ENCODE measurements at regions not wholly inside any gene's neighbourhood (a gene's known extent, or its start where the extent isn't known, plus 50 kb on each side); places are given as distances from the start of the nearest gene placed in this dataset.

DNA sequence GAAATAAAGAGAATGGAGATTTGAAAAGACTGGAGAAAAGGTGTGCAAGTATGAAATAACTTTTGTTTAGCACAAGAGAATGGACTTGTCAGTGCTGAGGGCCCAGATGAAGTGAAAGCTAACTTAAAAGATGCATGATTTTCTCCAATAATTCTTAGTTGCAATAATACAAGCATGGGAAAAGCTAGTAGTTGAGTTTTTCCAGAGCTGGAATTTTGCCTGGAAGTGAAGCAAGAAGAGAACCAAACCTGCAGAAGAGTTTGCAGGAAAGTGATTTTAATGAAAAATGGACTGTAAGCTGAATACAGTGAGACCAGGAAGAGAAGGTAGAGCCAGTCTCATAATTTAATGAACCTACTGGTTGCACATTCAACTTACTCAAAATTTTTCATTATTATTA lies 69.3 kb upstream of the FSCB start:
- no peaks in the 10 kb centered on the region for H3K27me3 ChIP-seq (replicated peaks; ENCODE audit: insufficient read depth, low read length)
- H3K36me3 ChIP-seq (replicated peaks; ENCODE audit: insufficient read depth, low read length) = no peaks in the 10 kb centered on the region
- no peak overlapping the region for H3K27ac ChIP-seq (ENCODE audit: low read length)
- H3K4me2 ChIP-seq (ENCODE audit: low read depth, low read length) = no peak overlapping the region
- no peak overlapping the region for H3K9ac ChIP-seq (ENCODE audit: low read length)
- DNase-seq = no peak
- no peaks in the 10 kb centered on the region for H3K79me2 ChIP-seq (ENCODE audit: low read length)
- H4K20me1 ChIP-seq (ENCODE audit: insufficient read depth, low read length) = no peaks in the 10 kb centered on the region
- H2AFZ ChIP-seq (ENCODE audit: low read length) = no peak overlapping the region
- no peaks in the 10 kb centered on the region for H3K4me1 ChIP-seq (ENCODE audit: low read length)
- no peaks in the 10 kb centered on the region for H3F3A ChIP-seq (ENCODE audit: insufficient read depth, low read length)
- H3K9me2 ChIP-seq (replicated peaks; ENCODE audit: insufficient read depth, low read length) = no peaks in the 10 kb centered on the region
- no peak overlapping the region for H3K4me3 ChIP-seq (ENCODE audit: low read length)
- TF ChIP-seq EZH2 (optimal IDR thresholded peaks at IDR 0.05; ENCODE audit: low read depth, low read length) (no peak), EZH2phosphoT487 (IDR thresholded peaks at IDR 0.05; ENCODE audit: low read length) (no peak)
- TF ChIP-seq, protein P1, sequence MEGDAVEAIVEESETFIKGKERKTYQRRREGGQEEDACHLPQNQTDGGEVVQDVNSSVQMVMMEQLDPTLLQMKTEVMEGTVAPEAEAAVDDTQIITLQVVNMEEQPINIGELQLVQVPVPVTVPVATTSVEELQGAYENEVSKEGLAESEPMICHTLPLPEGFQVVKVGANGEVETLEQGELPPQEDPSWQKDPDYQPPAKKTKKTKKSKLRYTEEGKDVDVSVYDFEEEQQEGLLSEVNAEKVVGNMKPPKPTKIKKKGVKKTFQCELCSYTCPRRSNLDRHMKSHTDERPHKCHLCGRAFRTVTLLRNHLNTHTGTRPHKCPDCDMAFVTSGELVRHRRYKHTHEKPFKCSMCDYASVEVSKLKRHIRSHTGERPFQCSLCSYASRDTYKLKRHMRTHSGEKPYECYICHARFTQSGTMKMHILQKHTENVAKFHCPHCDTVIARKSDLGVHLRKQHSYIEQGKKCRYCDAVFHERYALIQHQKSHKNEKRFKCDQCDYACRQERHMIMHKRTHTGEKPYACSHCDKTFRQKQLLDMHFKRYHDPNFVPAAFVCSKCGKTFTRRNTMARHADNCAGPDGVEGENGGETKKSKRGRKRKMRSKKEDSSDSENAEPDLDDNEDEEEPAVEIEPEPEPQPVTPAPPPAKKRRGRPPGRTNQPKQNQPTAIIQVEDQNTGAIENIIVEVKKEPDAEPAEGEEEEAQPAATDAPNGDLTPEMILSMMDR (IDR thresholded peaks at IDR 0.05; ENCODE audit: low read length) = no peak
- no peaks in the 10 kb centered on the region for H3K9me3 ChIP-seq (replicated peaks; ENCODE audit: insufficient read depth, low read length)

DNA sequence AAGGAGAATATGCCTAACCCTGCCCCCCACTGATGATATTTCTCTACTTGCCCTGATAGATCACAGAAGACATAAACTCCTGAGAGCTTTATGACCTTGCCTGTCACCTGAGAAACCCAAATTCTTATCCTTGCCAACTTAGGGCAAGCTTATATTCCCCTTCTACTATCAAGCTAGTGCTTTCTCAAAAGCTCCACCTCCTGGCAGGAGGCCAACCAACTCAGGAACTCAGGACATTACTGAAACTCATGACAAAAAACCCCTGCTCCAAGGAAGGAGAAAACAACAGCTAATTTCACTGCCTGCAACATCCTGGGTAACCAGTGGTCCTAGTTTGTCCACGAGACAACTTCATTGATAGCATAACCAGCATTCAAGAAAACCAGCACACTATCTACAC lies 60.9 kb upstream of the FSCB start:
- TF ChIP-seq EZH2phosphoT487 (IDR thresholded peaks at IDR 0.05; ENCODE audit: low read length) (no peak), EZH2 (optimal IDR thresholded peaks at IDR 0.05; ENCODE audit: low read depth, low read length) (no peak)
- TF ChIP-seq, protein P1 (IDR thresholded peaks at IDR 0.05; ENCODE audit: low read length) = no peak
- no peaks in the 10 kb centered on the region for H3K79me2 ChIP-seq (ENCODE audit: low read length)
- no peaks in the 10 kb centered on the region for H3F3A ChIP-seq (ENCODE audit: insufficient read depth, low read length)
- no peak overlapping the region for H3K27ac ChIP-seq (ENCODE audit: low read length)
- DNase-seq = peak; percentile 27
- no peaks in the 10 kb centered on the region for H3K4me1 ChIP-seq (ENCODE audit: low read length)
- no peak overlapping the region for H2AFZ ChIP-seq (ENCODE audit: low read length)
- H4K20me1 ChIP-seq (ENCODE audit: insufficient read depth, low read length) = no peaks in the 10 kb centered on the region
- no peak overlapping the region for H3K4me3 ChIP-seq (ENCODE audit: low read length)
- no peaks in the 10 kb centered on the region for H3K27me3 ChIP-seq (replicated peaks; ENCODE audit: insufficient read depth, low read length)
- no peaks in the 10 kb centered on the region for H3K36me3 ChIP-seq (replicated peaks; ENCODE audit: insufficient read depth, low read length)
- no peaks in the 10 kb centered on the region for H3K9me3 ChIP-seq (replicated peaks; ENCODE audit: insufficient read depth, low read length)
- H3K9ac ChIP-seq (ENCODE audit: low read length) = no peak overlapping the region
- no peak overlapping the region for H3K4me2 ChIP-seq (ENCODE audit: low read depth, low read length)
- H3K9me2 ChIP-seq (replicated peaks; ENCODE audit: insufficient read depth, low read length) = no peaks in the 10 kb centered on the region

DNA sequence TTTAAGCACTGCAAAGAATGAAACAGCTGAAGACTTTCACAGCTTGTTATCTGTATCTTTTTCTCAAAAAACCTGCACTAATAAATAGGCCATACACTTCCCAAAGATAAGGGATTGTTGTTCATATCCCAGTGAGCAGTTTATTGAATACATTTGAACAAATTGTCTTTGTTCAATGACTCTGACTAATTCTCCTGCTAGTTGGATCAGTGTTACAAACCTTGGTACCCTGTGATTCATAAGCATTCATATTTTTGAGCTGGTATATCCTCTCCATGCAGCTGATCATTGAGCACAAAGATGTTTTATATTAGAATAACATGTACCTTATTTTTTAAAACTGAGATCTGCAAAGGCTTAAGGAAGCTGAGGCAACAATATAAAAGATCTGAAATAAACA lies 58.9 kb upstream of the FSCB start:
- Histone ChIP-seq H4K20me1 (ENCODE audit: insufficient read depth, low read length) (no peaks in the 10 kb centered on the region), H3K4me1 (ENCODE audit: low read length) (no peaks in the 10 kb centered on the region), H3K9me2 (replicated peaks; ENCODE audit: insufficient read depth, low read length) (no peaks in the 10 kb centered on the region), H3K4me2 (ENCODE audit: low read depth, low read length) (no peak overlapping the region), H2AFZ (ENCODE audit: low read length) (no peak overlapping the region), H3K27ac (ENCODE audit: low read length) (no peak overlapping the region), H3K27me3 (replicated peaks; ENCODE audit: insufficient read depth, low read length) (no peaks in the 10 kb centered on the region), H3K36me3 (replicated peaks; ENCODE audit: insufficient read depth, low read length) (no peaks in the 10 kb centered on the region), H3K9ac (ENCODE audit: low read length) (no peak overlapping the region), H3K79me2 (ENCODE audit: low read length) (no peaks in the 10 kb centered on the region), H3K9me3 (replicated peaks; ENCODE audit: insufficient read depth, low read length) (no peaks in the 10 kb centered on the region), H3K4me3 (ENCODE audit: low read length) (no peak overlapping the region), H3F3A (ENCODE audit: insufficient read depth, low read length) (no peaks in the 10 kb centered on the region)
- TF ChIP-seq, protein P1 (IDR thresholded peaks at IDR 0.05; ENCODE audit: low read length) = no peak
- TF ChIP-seq EZH2phosphoT487 (IDR thresholded peaks at IDR 0.05; ENCODE audit: low read length) = no peak
- TF ChIP-seq EZH2 (optimal IDR thresholded peaks at IDR 0.05; ENCODE audit: low read depth, low read length) = no peak
- DNase-seq = no peak

Measured in MM.1S (cell line).